ENCODE measurements at regions not wholly inside any gene's neighbourhood (a gene's known extent, or its start where the extent isn't known, plus 50 kb on each side); places are given as distances from the start of the nearest gene placed in this dataset.

DNA sequence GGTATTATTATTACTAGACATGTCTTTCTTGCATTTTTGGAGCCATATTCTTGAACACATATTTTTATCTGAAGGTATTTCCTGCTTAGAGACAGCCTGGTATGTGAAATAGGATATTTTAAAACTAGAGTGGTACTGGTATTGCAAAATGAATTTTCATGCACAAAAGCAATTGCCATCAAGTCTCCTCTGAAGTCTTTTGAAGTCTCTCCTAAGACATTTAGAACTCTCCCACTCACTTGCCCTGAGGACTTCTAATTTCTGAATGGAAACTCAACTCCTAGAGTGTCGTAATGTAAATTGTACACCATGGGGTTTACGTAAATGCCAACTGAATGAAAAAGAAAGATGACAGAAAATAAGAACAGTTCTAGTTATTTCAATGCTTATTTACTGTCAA is 967.0 kb downstream of the DCDC2C start:
- ATAC-seq (no peak), DNase-seq (ENCODE audit: low spot score in 2 of 2) (no peak)
- Mint-ChIP-seq H3K36me3 (no peaks in the 10 kb centered on the region), H3K27ac (no peak overlapping the region), H3K9me3 (peaks cover 19 to 25% of the 10 kb centered on the region in 2 donors)

DNA sequence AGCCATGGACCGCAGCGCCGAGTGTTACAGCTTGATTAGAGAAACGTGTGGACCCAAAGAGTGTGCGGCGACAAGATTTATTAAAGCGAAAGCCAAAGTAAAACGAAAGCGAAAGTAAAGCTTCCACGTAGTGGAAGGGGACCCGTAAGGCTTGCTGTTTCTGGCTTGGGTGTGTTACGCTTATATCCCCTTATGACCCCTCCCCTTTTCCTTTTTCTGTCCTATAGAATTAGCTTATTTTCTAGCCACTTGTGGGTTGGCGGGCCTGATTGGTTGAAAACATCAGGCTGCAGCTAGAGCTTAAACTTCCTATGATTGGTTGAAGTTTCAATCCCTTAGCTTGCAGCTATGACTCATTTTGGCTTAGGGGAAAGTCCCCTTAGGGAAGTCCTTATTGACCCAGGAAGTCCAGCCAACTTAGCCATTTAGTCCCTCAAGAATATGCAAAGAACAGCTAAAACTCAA is 969.7 kb downstream of the DCDC2C start:
- Mint-ChIP-seq H3K36me3 (no peaks in the 10 kb centered on the region), H3K9me3 (peaks cover 14 to 20% of the 10 kb centered on the region in 2 donors), H3K27ac (no peak overlapping the region)
- ATAC-seq (no peak), DNase-seq (ENCODE audit: low spot score in 2 of 2) (no peak)

- DNase-seq (ENCODE audit: low spot score in 2 of 2) (no peak), ATAC-seq (no peak)
- Mint-ChIP-seq H3K27ac (no peak overlapping the region), H3K9me3 (peaks cover 17 to 23% of the 10 kb centered on the region in 2 donors), H3K36me3 (no peaks in the 10 kb centered on the region)
Measured at GRCh38 chr2:4674007-4674406, 970.6 kb downstream of the DCDC2C start.

GRCh38 chr2:4675295-4675694 is 971.9 kb downstream of the DCDC2C start:
- no peak overlapping the region for H3K27ac Mint-ChIP-seq
- ATAC-seq (no peak), DNase-seq (ENCODE audit: low spot score in 2 of 2) (no peak)
- H3K9me3 Mint-ChIP-seq: peaks cover 24 to 29% of the 10 kb centered on the region in 2 donors
- H3K36me3 Mint-ChIP-seq: no peaks in the 10 kb centered on the region

DNA sequence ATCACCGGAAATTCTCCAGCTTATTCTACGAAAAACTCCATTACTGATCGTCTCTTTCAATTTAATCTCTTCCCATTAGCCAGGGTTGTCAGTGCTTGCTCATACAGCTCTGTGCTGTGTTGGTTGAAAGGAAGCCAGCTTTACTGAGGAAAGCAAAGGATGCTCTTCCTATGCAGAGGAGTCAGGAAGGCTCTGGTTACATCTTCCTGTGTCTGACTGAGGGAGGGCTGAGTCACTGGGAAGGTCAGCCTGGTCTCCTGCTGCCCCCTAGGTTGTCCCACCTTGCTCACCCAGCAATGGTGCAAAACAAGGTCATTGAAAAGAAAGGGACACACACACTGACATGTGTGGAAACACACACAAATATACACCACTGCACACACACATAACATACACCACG is 975.6 kb downstream of the DCDC2C start:
- Mint-ChIP-seq H3K36me3 (no peaks in the 10 kb centered on the region), H3K27ac (no peak overlapping the region), H3K9me3 (peaks cover 9 to 10% of the 10 kb centered on the region in 2 donors)
- ATAC-seq (no peak), DNase-seq (ENCODE audit: low spot score in 2 of 2) (no peak)

GRCh38 chr2:4679391-4679790 is 976.0 kb downstream of the DCDC2C start:
- DNase-seq (ENCODE audit: low spot score in 2 of 2) (no peak), ATAC-seq (no peak)
- Mint-ChIP-seq H3K9me3 (peaks cover 9 to 10% of the 10 kb centered on the region in 2 donors), H3K27ac (no peak overlapping the region), H3K36me3 (no peaks in the 10 kb centered on the region)

DNA sequence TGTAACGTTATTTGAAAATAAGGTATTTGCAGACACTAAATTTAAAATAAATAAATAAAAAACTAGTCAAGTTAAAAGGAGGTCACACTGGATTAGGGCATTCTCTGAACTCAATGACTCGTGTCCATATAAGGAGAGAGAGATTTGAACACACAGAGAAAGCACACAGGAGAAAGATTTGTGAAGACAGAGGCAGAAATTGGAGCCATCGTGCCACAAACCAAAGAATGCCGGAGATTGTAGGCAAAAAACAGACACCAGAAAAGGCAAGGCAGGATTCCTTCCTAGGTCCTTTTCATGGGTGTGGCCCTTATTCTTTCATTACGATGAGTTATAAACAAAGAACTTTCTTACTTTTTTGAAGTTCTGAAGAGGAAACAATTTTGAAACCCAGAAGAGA is 981.5 kb downstream of the DCDC2C start:
- no peaks in the 10 kb centered on the region for H3K36me3 Mint-ChIP-seq
- no peak for DNase-seq (ENCODE audit: low spot score in 2 of 2)
- ATAC-seq: no peak
- no peak overlapping the region for H3K27ac Mint-ChIP-seq
- H3K9me3 Mint-ChIP-seq: peaks cover 4% of the 10 kb centered on the region in 2 donors

- no peak for DNase-seq (ENCODE audit: low spot score in 2 of 2)
- Mint-ChIP-seq H3K27ac (no peak overlapping the region), H3K36me3 (peaks cover 0 to 6% of the 10 kb centered on the region in 2 donors), H3K9me3 (peaks cover 17 to 25% of the 10 kb centered on the region in 2 donors)
- ATAC-seq: no peak
Measured at GRCh38 chr2:4690913-4691312, 987.5 kb downstream of the DCDC2C start.

GRCh38 chr2:4693266-4693665 is 989.9 kb downstream of the DCDC2C start:
- H3K27ac Mint-ChIP-seq: no peak overlapping the region
- H3K9me3 Mint-ChIP-seq: peaks cover 16 to 27% of the 10 kb centered on the region in 2 donors
- H3K36me3 Mint-ChIP-seq: peaks cover 0 to 6% of the 10 kb centered on the region in 2 donors
- DNase-seq (ENCODE audit: low spot score in 2 of 2) (no peak), ATAC-seq (no peak)

- Mint-ChIP-seq H3K9me3 (peaks cover 16 to 32% of the 10 kb centered on the region in 2 donors), H3K27ac (no peak overlapping the region), H3K36me3 (peaks cover 0 to 6% of the 10 kb centered on the region in 2 donors)
- DNase-seq (ENCODE audit: low spot score in 2 of 2) (no peak), ATAC-seq (no peak)
Measured at GRCh38 chr2:4695281-4695861, 992.0 kb downstream of the DCDC2C start.

GRCh38 chr2:4715065-4715464 is 977.1 kb upstream of the SOX11 start:
- ATAC-seq (no peak), DNase-seq (ENCODE audit: low spot score in 2 of 2) (no peak)
- Mint-ChIP-seq H3K27ac (no peak overlapping the region), H3K9me3 (peaks cover 32 to 42% of the 10 kb centered on the region in 2 donors), H3K36me3 (no peaks in the 10 kb centered on the region)

DNA sequence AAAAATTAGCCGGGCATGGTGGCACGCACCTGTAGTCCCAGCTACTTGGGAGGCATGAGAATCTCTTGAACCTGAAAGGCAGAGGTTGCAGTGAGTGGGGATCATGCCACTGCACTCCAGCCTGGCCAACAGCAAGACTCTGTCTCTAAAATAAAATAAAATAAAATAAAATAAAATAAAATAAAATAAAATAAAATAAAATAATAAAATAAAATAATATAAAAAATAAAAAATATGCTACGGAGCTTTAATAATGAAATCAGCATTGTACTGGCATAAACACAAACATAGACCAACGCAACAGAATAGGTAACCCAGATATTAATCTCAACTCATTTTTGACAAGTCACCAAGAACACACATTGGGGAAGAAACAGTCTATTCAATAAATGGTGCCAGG is 973.4 kb upstream of the SOX11 start:
- H3K36me3 Mint-ChIP-seq: no peaks in the 10 kb centered on the region
- H3K9me3 Mint-ChIP-seq: peaks cover 37 to 41% of the 10 kb centered on the region in 2 donors
- no peak overlapping the region for H3K27ac Mint-ChIP-seq
- ATAC-seq (no peak), DNase-seq (ENCODE audit: low spot score in 2 of 2) (no peak)

GRCh38 chr2:4725618-4726017 is 966.6 kb upstream of the SOX11 start:
- no peak for DNase-seq (ENCODE audit: low spot score in 2 of 2)
- Mint-ChIP-seq H3K36me3 (no peaks in the 10 kb centered on the region), H3K27ac (no peak overlapping the region), H3K9me3 (peaks cover 12 to 20% of the 10 kb centered on the region in 2 donors)
- no peak for ATAC-seq

DNA sequence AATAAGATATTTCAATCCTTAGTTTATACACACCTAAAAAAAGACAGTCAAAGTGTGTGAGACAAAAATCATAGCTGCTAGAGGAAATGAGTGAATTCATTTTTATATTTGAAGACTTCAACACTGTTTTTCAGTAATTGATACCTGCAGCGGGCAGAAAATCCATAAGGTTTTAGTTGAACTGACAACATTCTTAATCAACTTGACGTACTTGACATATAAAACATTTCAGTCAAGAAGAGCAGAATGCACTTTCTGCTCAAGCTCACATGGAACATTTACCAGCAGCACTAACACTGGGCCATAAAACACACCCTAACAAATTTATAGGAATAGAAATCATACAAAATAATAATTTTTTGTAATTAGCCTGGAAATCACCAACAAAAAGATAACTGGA is 959.6 kb upstream of the SOX11 start:
- no peak for DNase-seq (ENCODE audit: low spot score in 2 of 2)
- H3K27ac Mint-ChIP-seq: no peak overlapping the region
- no peaks in the 10 kb centered on the region for H3K36me3 Mint-ChIP-seq
- H3K9me3 Mint-ChIP-seq: peaks cover 15 to 17% of the 10 kb centered on the region in 2 donors
- no peak for ATAC-seq

DNA sequence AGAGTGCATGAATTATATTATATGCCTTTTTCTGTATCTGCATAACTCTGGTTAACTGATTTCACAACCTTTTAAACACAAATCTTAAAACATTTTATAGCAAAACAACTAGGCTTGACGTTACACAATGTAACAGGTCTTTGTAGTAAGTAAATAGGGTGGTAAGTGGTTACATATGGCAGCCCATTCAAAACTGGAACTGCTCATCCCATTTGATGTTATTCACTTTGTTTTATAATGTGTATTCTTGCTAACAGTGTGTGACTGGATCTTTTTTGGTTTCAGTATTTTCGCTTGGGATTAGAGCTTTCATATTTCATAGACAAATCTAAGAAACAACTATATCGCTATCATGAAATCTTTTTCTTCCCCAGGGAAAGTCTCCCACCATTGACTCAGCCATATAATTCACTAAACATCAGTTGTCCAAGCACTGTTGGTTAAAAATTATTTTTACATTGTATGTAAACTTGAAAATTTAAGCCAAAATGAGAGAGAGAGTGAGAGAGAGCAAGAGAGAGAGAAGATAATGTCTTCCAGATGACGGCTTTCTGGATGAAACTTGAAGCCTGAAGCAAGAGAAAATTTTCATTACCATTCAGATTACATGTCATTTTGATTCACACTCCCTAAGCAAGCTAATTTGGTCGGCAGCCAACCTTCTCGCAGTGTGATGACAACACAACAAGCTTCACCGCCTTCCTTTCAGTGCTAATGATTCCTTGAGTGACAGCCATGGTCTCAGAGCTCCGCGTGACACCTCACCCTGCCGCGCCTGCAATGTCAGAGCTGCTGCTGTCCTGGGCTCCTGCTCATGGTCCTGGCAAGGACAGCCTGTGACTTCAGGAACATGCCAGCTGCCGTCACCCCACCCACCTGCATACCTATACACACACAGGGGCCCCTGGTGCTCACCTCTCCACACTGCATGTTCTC is 946.9 kb upstream of the SOX11 start:
- peaks cover 3 to 11% of the 10 kb centered on the region in 2 donors for H3K9me3 Mint-ChIP-seq
- no peaks in the 10 kb centered on the region for H3K36me3 Mint-ChIP-seq
- no peak overlapping the region for H3K27ac Mint-ChIP-seq
- no peak for DNase-seq (ENCODE audit: low spot score in 2 of 2)
- ATAC-seq: no peak

- ATAC-seq: no peak
- DNase-seq (ENCODE audit: low spot score in 2 of 2): no peak
- H3K36me3 Mint-ChIP-seq: peaks cover 0 to 6% of the 10 kb centered on the region in 2 donors
- peaks cover 9 to 17% of the 10 kb centered on the region in 2 donors for H3K9me3 Mint-ChIP-seq
- no peak overlapping the region for H3K27ac Mint-ChIP-seq
Measured at GRCh38 chr2:4753721-4754120, 938.5 kb upstream of the SOX11 start.

DNA sequence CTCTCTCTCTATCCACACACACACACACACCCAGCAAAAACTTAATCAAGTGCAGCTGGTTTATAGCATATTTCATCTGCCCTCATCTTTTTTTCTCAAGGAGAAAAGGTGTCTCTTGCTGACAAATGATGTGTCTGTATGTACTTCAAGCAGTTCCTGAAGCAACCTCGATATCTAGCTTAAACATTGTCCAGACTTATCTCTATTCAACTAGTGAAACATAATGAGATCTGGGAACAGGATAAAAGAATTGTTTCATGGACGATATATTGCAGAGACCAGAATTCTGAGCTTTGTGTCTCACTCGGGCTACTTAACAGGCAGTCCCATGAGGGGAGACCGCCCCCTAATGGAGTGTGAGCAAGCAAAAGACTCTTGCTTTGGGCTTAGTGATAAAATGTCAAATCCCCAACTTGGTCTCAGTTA is 929.2 kb upstream of the SOX11 start:
- Mint-ChIP-seq H3K27ac (no peak overlapping the region), H3K36me3 (peaks cover 0 to 5% of the 10 kb centered on the region in 2 donors), H3K9me3 (peaks cover 23 to 25% of the 10 kb centered on the region in 2 donors)
- DNase-seq (ENCODE audit: low spot score in 2 of 2) (no peak), ATAC-seq (no peak)
